DND-41 (cell line): ENCODE measurements at regions not wholly inside any gene's neighbourhood (a gene's known extent, or its start where the extent isn't known, plus 50 kb on each side); places are given as distances from the start of the nearest gene placed in this dataset.

Experiments
- ATAC-seq: fragments of 200-7000 bp; cut with Tn5 transposase; 3 replicates; pipeline ENCODE4 v1.9.1; 2021; ENCODE audit warnings: low read depth; ENCODE audit not compliant: insufficient read depth
- DNase-seq: peaks from one replicate; pipeline ENCODE4 v3.0.0-alpha.2; 2020
- H2AFZ ChIP-seq: 2 replicates; pipeline ENCODE4 v1.6.0; 2012; ENCODE audit warnings: low read depth, low read length
- H3K27ac ChIP-seq: 2 replicates; pipeline ENCODE4 v1.5.1; 2012; ENCODE audit warnings: low read length, inconsistent platforms
- H3K27me3 ChIP-seq: fragments of 200-600 bp; sonication (generic); 2 replicates; pipeline ENCODE4 v1.6.0; 2012; ENCODE audit warnings: low read length, mild to moderate bottlenecking, inconsistent platforms; ENCODE audit not compliant: insufficient read depth, poor library complexity
- H3K36me3 ChIP-seq: 2 replicates; pipeline ENCODE4 v1.5.1; 2012; ENCODE audit warnings: low read length, inconsistent platforms; ENCODE audit not compliant: insufficient read depth
- H3K4me1 ChIP-seq: 2 replicates; pipeline ENCODE4 v1.5.1; 2012; ENCODE audit warnings: mild to moderate bottlenecking, low read length; ENCODE audit not compliant: insufficient read depth
- H3K4me2 ChIP-seq: 2 replicates; pipeline ENCODE4 v1.6.0; 2012; ENCODE audit warnings: mild to moderate bottlenecking, moderate library complexity, low read length, inconsistent platforms; ENCODE audit not compliant: insufficient read depth
- H3K4me3 ChIP-seq, 2 experiments: fragments of 200-600 bp in 1 of 2; shearing (Covaris generic) in 1 of 2; 2 replicates each; pipeline ENCODE4 v1.5.1; 2012 to 2016; ENCODE audit warnings: inconsistent platforms in 2 of 2, low read length in 2 of 2, mild to moderate bottlenecking in 2 of 2, low read depth in 1 of 2, moderate library complexity in 1 of 2
- H3K79me2 ChIP-seq: 2 replicates; pipeline ENCODE4 v1.6.0; 2012; ENCODE audit warnings: low read length, inconsistent platforms; ENCODE audit not compliant: insufficient read depth
- H3K9ac ChIP-seq: 2 replicates; pipeline ENCODE4 v1.6.0; 2012; ENCODE audit warnings: low read depth, mild to moderate bottlenecking, inconsistent platforms, low read length, moderate library complexity
- H3K9me3 ChIP-seq: 2 replicates; pipeline ENCODE4 v1.5.1; 2012; ENCODE audit warnings: low read length, moderate library complexity, mild to moderate bottlenecking, inconsistent platforms; ENCODE audit not compliant: insufficient read depth, severe bottlenecking
- H4K20me1 ChIP-seq: 2 replicates; pipeline ENCODE4 v1.6.0; 2012; ENCODE audit warnings: low read length; ENCODE audit not compliant: insufficient read depth
- EZH2 ChIP-seq: IDR thresholded peaks from 3 replicates; pipeline ENCODE4 v1.6.1; 2012; ENCODE audit warnings: borderline replicate concordance, low read depth, mild to moderate bottlenecking, moderate library complexity, low read length, inconsistent platforms; ENCODE audit not compliant: severe bottlenecking
- TF ChIP-seq, protein P1 (sequence below): IDR thresholded peaks from 2 replicates; pipeline ENCODE4 v1.5.1; 2012; ENCODE audit warnings: borderline replicate concordance, low read length, moderate library complexity, mild to moderate bottlenecking; ENCODE audit not compliant: poor library complexity, severe bottlenecking; ENCODE audit errors: extremely low read depth

DNA sequence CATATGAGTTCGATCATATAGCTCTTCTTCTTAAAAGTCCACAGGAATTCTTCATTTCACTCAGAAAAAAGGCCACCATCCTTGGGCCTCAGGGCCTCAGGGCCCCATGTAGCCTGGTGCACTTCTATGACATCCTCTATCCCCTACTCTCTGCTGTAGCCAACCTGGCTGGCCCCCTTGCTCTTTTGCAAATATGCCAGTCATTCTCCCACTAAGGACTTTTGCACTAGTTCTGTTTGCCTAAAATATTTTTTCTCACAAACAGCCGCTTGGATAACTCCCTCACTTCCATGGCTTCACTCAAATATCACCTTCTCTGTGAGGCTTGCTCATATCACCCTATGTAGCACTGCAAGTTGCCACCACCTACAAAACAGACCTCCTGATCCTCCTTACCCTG, 604.7 kb upstream of the JAG1 start:
- no peaks in the 10 kb centered on the region for H3K4me1 ChIP-seq
- no peaks in the 10 kb centered on the region for H3K79me2 ChIP-seq
- H3K36me3 ChIP-seq: no peaks in the 10 kb centered on the region
- H3K27ac ChIP-seq: no peak overlapping the region
- TF ChIP-seq EZH2: no peak
- TF ChIP-seq, protein P1, sequence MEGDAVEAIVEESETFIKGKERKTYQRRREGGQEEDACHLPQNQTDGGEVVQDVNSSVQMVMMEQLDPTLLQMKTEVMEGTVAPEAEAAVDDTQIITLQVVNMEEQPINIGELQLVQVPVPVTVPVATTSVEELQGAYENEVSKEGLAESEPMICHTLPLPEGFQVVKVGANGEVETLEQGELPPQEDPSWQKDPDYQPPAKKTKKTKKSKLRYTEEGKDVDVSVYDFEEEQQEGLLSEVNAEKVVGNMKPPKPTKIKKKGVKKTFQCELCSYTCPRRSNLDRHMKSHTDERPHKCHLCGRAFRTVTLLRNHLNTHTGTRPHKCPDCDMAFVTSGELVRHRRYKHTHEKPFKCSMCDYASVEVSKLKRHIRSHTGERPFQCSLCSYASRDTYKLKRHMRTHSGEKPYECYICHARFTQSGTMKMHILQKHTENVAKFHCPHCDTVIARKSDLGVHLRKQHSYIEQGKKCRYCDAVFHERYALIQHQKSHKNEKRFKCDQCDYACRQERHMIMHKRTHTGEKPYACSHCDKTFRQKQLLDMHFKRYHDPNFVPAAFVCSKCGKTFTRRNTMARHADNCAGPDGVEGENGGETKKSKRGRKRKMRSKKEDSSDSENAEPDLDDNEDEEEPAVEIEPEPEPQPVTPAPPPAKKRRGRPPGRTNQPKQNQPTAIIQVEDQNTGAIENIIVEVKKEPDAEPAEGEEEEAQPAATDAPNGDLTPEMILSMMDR: no peak
- H3K27me3 ChIP-seq: no peaks in the 10 kb centered on the region
- no peaks in the 10 kb centered on the region for H3K9me3 ChIP-seq
- no peak overlapping the region for H2AFZ ChIP-seq
- H3K9ac ChIP-seq: no peak overlapping the region
- no peaks in the 10 kb centered on the region for H4K20me1 ChIP-seq
- ATAC-seq (no peak), DNase-seq (no peak)
- no peak overlapping the region for H3K4me2 ChIP-seq
- no peak overlapping the region for H3K4me3 ChIP-seq

DNA sequence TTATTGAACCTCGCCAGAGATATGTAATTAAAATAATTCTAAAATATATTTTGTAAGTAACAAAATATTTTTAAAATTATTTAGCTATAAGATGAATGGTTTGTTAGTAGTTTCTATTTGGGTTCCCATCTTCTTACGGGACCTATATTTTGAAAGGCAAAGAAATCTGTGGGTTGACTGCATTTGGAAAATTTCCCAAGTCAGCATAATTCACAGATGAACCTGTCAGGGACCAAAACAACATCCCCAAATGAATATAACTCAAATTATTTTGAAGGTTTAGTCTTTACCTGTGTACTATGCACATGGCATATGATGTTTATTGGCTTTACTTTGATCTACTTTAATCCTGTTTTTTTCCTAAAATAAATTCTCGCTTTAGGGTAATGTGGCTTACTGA, 607.4 kb upstream of the JAG1 start:
- no peak for DNase-seq
- Histone ChIP-seq H3K4me1 (no peaks in the 10 kb centered on the region), H2AFZ (no peak overlapping the region), H3K4me2 (no peak overlapping the region), H4K20me1 (no peaks in the 10 kb centered on the region), H3K4me3 (no peak overlapping the region), H3K27me3 (no peaks in the 10 kb centered on the region), H3K27ac (no peak overlapping the region), H3K9me3 (no peaks in the 10 kb centered on the region), H3K9ac (no peak overlapping the region), H3K36me3 (no peaks in the 10 kb centered on the region), H3K79me2 (no peaks in the 10 kb centered on the region)
- no peak for ATAC-seq
- TF ChIP-seq EZH2: no peak
- TF ChIP-seq, protein P1: no peak

DNA sequence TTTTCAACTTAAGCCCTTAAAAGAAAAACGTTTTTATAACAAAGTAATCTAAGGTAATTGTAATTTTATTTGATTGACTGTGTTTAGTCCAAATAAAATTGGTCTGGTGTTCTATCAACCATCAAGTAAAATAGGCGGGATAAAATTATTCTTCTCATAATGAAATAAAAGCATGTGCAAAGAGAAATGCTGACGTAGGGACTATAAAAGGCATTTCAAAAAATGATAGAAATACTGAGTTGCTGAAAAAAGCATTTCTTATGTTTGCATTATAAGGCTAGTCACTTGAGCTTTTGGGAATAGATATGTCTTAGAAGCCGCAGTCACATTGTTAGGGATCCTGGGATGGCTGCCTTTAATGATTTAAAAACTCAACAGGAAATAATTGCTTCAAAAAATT, 608.0 kb upstream of the JAG1 start:
- DNase-seq (no peak), ATAC-seq (no peak)
- Histone ChIP-seq H3K4me3 (no peak overlapping the region), H3K36me3 (no peaks in the 10 kb centered on the region), H3K4me1 (no peaks in the 10 kb centered on the region), H3K27me3 (no peaks in the 10 kb centered on the region), H3K79me2 (no peaks in the 10 kb centered on the region), H3K9ac (no peak overlapping the region), H3K4me2 (no peak overlapping the region), H4K20me1 (no peaks in the 10 kb centered on the region), H3K27ac (no peak overlapping the region), H2AFZ (no peak overlapping the region), H3K9me3 (no peaks in the 10 kb centered on the region)
- TF ChIP-seq EZH2: no peak
- TF ChIP-seq, protein P1: no peak

DNA sequence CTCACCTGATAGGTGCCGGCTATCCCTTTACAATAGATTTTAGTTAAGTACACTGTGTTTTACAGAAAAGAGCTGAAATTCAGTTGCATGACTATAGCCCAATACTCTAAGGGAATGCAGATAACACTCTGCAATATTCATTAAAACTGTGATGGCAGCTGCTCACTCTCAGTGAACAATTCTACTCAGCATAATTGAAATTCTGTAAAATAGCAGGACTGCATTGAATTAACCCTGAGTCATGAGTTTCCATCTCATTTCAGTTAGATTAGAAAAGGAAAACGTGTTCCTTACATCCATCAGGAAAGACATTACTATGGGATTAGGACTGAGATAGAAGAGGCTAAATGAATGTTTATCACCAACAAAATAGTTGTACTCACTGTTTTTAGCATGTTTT, 613.3 kb upstream of the JAG1 start:
- DNase-seq (no peak), ATAC-seq (no peak)
- no peak overlapping the region for H3K4me2 ChIP-seq
- H3K36me3 ChIP-seq: no peaks in the 10 kb centered on the region
- no peaks in the 10 kb centered on the region for H3K9me3 ChIP-seq
- H3K79me2 ChIP-seq: no peaks in the 10 kb centered on the region
- no peak for TF ChIP-seq EZH2
- TF ChIP-seq, protein P1: no peak
- H3K4me3 ChIP-seq: no peak overlapping the region
- no peak overlapping the region for H3K9ac ChIP-seq
- no peak overlapping the region for H2AFZ ChIP-seq
- no peak overlapping the region for H3K27ac ChIP-seq
- H3K27me3 ChIP-seq: no peaks in the 10 kb centered on the region
- H3K4me1 ChIP-seq: no peaks in the 10 kb centered on the region
- H4K20me1 ChIP-seq: no peaks in the 10 kb centered on the region
